Effector memory CD4-positive, alpha-beta T cell (primary cell): ENCODE measurements at regions not wholly inside any gene's neighbourhood (a gene's known extent, or its start where the extent isn't known, plus 50 kb on each side); places are given as distances from the start of the nearest gene placed in this dataset.

Source experiments
- DNase-seq, 3 donors: peaks; one replicate each; pipeline ENCODE4 v3.0.0-alpha.2; 2020
- H3K27ac ChIP-seq: 2 replicates; pipeline ENCODE4 v1.7.0; 2013; ENCODE audit warnings: mild to moderate bottlenecking, low read length, moderate library complexity; ENCODE audit not compliant: insufficient read depth, poor library complexity, severe bottlenecking
- H3K27me3 ChIP-seq: replicated peaks from 2 replicates; pipeline ENCODE4 v1.7.0; 2013; ENCODE audit warnings: mild to moderate bottlenecking, low read length; ENCODE audit not compliant: insufficient read depth, control insufficient read depth, poor library complexity, severe bottlenecking
- H3K36me3 ChIP-seq: 2 replicates; pipeline ENCODE4 v1.7.0; 2013; ENCODE audit warnings: mild to moderate bottlenecking, low read length, moderate library complexity; ENCODE audit not compliant: control insufficient read depth, insufficient read depth
- H3K4me1 ChIP-seq: 2 replicates; pipeline ENCODE4 v1.7.0; 2013; ENCODE audit warnings: low read length, mild to moderate bottlenecking; ENCODE audit not compliant: control insufficient read depth, insufficient read depth, poor library complexity, severe bottlenecking
- H3K4me3 ChIP-seq: 2 replicates; pipeline ENCODE4 v1.7.0; 2013; ENCODE audit warnings: low read length, low read depth, mild to moderate bottlenecking; ENCODE audit not compliant: insufficient read depth, poor library complexity, severe bottlenecking
- H3K9me3 ChIP-seq: 2 replicates; pipeline ENCODE4 v1.7.0; 2013; ENCODE audit warnings: mild to moderate bottlenecking, low read length, moderate library complexity; ENCODE audit not compliant: control insufficient read depth

DNA sequence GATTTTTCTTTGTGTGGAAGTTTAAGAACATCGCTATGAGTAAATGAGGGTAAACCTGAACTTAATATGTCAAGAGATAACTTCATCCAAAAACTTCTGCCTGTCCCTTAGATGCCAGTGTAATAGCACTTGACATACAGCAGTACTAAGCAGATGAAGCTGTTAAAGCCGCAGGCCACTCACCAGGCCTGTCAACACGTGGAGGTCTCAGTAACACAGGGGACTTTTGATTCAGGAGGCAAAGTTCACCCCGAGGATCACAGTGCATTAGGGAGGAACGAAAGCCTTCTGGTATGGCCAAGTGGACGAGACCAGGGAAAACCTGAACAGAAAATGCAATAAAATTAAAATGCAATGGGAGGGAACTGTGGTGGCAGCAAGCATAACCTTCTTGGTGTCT, 235.7 kb downstream of the CHD9NB start:
- H3K9me3 ChIP-seq, result peaks cover 3% of the 10 kb centered on the region
- no peak for DNase-seq
- H3K4me1 ChIP-seq, result no peaks in the 10 kb centered on the region
- no peak overlapping the region for H3K4me3 ChIP-seq
- H3K36me3 ChIP-seq, result no peaks in the 10 kb centered on the region
- no peak overlapping the region for H3K27ac ChIP-seq
- H3K27me3 ChIP-seq, result no peaks in the 10 kb centered on the region

DNA sequence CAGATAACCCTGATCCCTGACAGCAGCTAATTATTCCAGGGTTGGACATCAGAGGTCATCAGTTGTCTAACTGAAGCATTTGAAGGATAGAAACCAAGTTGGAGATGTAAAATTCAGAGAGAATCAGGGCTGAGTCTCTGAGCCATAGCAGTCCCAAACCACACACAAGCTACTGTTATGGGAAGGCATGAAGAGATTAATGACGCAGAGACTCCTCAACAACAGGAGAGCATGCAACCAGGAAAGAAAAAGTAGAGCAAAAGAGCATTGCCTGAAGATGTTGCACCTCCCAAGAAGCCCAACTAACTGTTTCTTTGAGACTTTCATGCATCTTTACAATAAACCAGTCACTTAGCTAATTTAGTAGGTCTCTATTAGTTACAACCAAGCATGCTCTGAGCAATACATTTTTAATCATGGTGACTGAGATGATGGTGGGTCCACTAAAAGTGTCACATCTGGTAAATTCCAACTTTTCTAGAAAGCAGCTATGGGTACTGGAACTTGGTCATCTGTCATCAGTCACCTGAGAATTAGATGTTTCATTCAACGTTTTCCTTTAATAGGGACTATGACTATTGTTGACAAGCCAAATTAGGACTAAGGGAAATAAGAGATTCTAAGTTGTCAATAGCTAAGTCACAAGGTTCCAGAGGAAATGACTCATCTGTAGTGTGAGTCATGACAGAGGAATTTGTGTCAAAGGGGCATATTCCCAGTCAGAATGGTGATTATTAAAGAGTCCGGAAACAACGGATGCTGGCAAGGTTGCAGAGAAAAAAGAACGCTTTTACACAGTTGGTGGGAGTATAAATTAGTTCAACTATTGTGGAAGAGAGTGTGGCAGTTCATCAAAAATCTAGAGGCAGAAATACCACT, 239.8 kb downstream of the CHD9NB start:
- H3K9me3 ChIP-seq, result no peaks in the 10 kb centered on the region
- H3K27ac ChIP-seq, result no peak overlapping the region
- no peaks in the 10 kb centered on the region for H3K36me3 ChIP-seq
- no peaks in the 10 kb centered on the region for H3K27me3 ChIP-seq
- no peak for DNase-seq
- H3K4me3 ChIP-seq, result no peak overlapping the region
- no peaks in the 10 kb centered on the region for H3K4me1 ChIP-seq

DNA sequence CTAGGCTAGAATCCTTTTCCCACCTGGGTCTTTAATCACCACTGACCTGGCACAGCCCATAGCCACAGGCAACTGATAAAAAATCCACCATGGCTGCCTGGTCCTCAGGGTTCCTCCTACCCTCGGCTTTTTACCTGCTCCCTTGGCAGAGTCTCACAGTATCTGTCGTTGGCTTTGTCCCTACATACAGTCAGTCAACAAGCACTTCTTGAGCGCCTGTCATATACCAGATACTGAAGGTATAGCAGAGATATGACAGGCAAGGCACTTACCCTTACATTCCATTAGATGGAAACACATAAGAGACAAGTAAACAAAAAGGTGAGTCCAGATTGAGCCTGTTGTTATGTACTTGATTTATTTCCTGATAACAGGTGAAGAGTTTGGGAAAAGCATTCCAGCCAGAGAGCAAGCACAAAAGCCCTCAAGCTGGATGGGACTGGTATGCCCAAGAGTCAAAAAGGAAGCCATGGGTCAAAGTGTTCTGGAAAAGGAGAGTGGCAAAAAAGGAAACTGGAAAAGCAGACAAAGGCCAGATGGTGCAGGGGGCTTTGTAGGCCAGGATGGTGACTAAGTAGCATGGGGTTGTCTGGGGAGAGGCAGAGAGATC, 247.0 kb downstream of the CHD9NB start:
- Histone ChIP-seq H3K4me3 (no peak overlapping the region), H3K9me3 (no peaks in the 10 kb centered on the region), H3K27me3 (no peaks in the 10 kb centered on the region), H3K27ac (no peak overlapping the region), H3K4me1 (no peaks in the 10 kb centered on the region), H3K36me3 (no peaks in the 10 kb centered on the region)
- DNase-seq, result no peak

GRCh38 chr16:52800432-52800831, 252.3 kb downstream of the CHD9NB start:
- Histone ChIP-seq H3K27me3 (no peaks in the 10 kb centered on the region), H3K36me3 (no peaks in the 10 kb centered on the region), H3K27ac (no peak overlapping the region), H3K4me3 (no peak overlapping the region), H3K9me3 (no peaks in the 10 kb centered on the region), H3K4me1 (no peaks in the 10 kb centered on the region)
- no peak for DNase-seq

DNA sequence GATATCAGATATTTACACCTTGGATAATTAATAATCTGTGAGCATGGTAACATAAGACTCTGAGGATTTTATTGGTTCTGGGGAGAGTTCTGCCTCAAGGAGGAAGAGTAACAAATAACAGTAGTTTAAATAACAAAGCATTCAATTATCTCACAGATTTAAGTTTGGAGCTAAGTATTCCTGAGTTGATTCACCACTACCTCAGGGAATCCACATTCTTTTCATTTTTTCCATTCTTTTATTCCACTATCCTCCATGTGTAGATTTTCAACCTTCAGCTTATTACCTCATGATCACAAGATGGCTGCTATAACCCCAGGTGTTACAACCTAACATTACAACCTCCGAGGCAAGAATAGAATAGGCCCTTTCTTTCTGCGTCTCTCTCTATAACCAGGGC, 252.2 kb upstream of the TOX3 start:
- no peaks in the 10 kb centered on the region for H3K36me3 ChIP-seq
- no peaks in the 10 kb centered on the region for H3K27me3 ChIP-seq
- DNase-seq, result no peak
- H3K9me3 ChIP-seq, result no peaks in the 10 kb centered on the region
- no peak overlapping the region for H3K27ac ChIP-seq
- H3K4me1 ChIP-seq, result no peaks in the 10 kb centered on the region
- no peak overlapping the region for H3K4me3 ChIP-seq

DNA sequence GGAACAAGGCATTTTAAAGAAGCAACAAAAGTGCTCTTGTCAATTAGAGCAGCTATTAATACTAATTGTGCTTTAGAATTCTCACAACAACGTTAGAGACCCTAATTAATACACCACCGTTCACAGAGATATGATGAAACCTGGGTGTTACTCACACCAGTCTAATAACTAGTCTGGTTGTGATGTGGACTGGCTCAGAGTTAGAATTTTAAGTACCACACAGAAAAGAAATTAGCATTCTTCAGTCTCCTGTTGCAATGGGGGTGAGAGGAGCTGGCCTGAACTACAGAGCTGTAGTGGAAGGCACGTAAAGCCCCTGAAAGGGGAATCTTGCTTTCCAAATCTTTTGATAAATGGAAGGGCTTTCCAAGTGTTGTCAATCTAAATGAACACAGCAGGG, 240.8 kb upstream of the TOX3 start:
- H3K4me3 ChIP-seq, result no peak overlapping the region
- H3K27me3 ChIP-seq, result no peaks in the 10 kb centered on the region
- H3K9me3 ChIP-seq, result no peaks in the 10 kb centered on the region
- H3K4me1 ChIP-seq, result no peaks in the 10 kb centered on the region
- H3K27ac ChIP-seq, result no peak overlapping the region
- no peak for DNase-seq
- no peaks in the 10 kb centered on the region for H3K36me3 ChIP-seq

DNA sequence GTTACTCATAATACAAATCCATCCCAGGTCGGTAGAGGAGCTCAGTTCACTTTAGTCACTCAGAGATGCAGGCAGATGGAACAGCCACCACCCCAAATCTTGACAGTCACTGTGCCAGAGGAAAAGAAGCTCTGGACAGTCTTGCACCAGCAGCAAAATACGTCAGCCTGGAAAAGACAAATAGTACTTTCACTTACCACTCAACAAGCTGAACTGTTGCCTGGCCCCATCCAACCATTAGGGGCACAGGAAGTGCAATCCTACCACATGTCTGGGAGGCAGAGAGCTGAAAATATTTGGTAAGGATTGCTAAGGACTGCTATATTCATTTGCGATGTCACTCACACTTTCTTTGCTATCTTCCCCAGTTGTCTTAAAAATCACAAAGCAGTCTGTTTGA, 239.1 kb upstream of the TOX3 start:
- Histone ChIP-seq H3K4me3 (no peak overlapping the region), H3K36me3 (no peaks in the 10 kb centered on the region), H3K4me1 (no peaks in the 10 kb centered on the region), H3K9me3 (no peaks in the 10 kb centered on the region), H3K27me3 (no peaks in the 10 kb centered on the region), H3K27ac (no peak overlapping the region)
- no peak for DNase-seq

- H3K36me3 ChIP-seq, result no peaks in the 10 kb centered on the region
- H3K4me1 ChIP-seq, result no peaks in the 10 kb centered on the region
- no peak for DNase-seq
- no peaks in the 10 kb centered on the region for H3K27me3 ChIP-seq
- H3K9me3 ChIP-seq, result no peaks in the 10 kb centered on the region
- H3K27ac ChIP-seq, result no peak overlapping the region
- no peak overlapping the region for H3K4me3 ChIP-seq
These were observed 238.7 kb upstream of the TOX3 start for GRCh38 chr16:52785653-52786052.

- Histone ChIP-seq H3K27ac (no peak overlapping the region), H3K9me3 (no peaks in the 10 kb centered on the region), H3K4me3 (no peak overlapping the region), H3K36me3 (no peaks in the 10 kb centered on the region), H3K4me1 (no peaks in the 10 kb centered on the region), H3K27me3 (no peaks in the 10 kb centered on the region)
- no peak for DNase-seq
These were observed 236.7 kb upstream of the TOX3 start for GRCh38 chr16:52783616-52784015.

DNA sequence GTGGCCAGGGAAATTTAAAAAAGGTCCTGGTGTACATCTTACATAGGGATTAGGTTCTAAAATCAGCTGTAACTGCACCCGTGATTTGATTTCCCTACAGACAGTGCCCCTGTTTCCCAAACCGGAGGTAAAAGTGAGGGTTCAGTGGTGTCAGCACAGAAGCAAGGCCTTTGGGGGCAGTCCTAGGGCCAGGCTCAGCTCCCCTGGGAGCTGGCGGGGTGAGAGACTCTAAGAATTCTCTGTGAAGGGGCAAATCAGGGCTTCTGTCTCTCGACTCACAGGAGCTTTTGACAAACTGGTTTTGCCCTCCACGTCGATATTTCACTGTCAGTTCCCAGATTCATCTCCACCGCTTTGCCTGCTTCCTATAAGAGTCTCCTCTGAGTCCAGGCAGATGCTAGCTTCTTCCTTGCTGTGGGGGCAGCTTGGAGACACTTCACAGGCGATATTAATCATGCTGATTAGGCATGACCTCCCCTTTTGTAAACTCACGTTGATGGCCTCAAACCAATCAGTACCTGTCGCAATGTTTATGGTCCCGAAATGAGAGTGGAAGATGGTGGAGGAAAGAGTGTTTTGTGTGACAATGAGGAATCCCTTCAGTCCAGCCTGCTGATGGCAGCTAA, 234.2 kb upstream of the TOX3 start:
- no peaks in the 10 kb centered on the region for H3K4me1 ChIP-seq
- DNase-seq, result no peak
- no peak overlapping the region for H3K27ac ChIP-seq
- H3K9me3 ChIP-seq, result no peaks in the 10 kb centered on the region
- no peak overlapping the region for H3K4me3 ChIP-seq
- no peaks in the 10 kb centered on the region for H3K36me3 ChIP-seq
- H3K27me3 ChIP-seq, result no peaks in the 10 kb centered on the region
